T-helper 17 cell (primary cell): ENCODE measurements at regions not wholly inside any gene's neighbourhood (a gene's known extent, or its start where the extent isn't known, plus 50 kb on each side); places are given as distances from the start of the nearest gene placed in this dataset.

ENCODE experiments used
- ATAC-seq: fragments of 150-1000 bp; cut with Tn5 transposase; 2 replicates; pipeline ENCODE4 v1.10.0; 2021; ENCODE audit warnings: mild to moderate bottlenecking, moderate library complexity
- DNase-seq, 3 donors: peaks; one replicate each; pipeline versions ENCODE4 v3.0.0 to v3.0.0-alpha.2; 2020 to 2021
- H3K9me3 ChIP-seq: one replicate; pipeline ENCODE4 v1.7.0; 2013; ENCODE audit warnings: low read length, mild to moderate bottlenecking; ENCODE audit not compliant: control insufficient read depth, poor library complexity, severe bottlenecking
- H3K27ac Mint-ChIP-seq: one replicate; pipeline ENCODE4 v1.8.0; 2022; ENCODE audit warnings: mild to moderate bottlenecking, moderate library complexity, mixed read lengths
- H3K27me3 Mint-ChIP-seq: one replicate; pipeline ENCODE4 v1.8.0; 2022; ENCODE audit warnings: mixed read lengths
- H3K36me3 Mint-ChIP-seq: one replicate; pipeline ENCODE4 v1.8.0; 2022; ENCODE audit warnings: low read depth, mixed read lengths
- H3K4me1 Mint-ChIP-seq: one replicate; pipeline ENCODE4 v1.8.0; 2022; ENCODE audit warnings: mild to moderate bottlenecking, mixed read lengths
- H3K4me3 Mint-ChIP-seq: one replicate; pipeline ENCODE4 v1.8.0; 2022; ENCODE audit warnings: mild to moderate bottlenecking, moderate library complexity, mixed read lengths

GRCh38 chr4:18463987-18464559 lies 442.5 kb upstream of the LCORL start:
- H3K36me3 Mint-ChIP-seq: no peaks in the 10 kb centered on the region
- no peaks in the 10 kb centered on the region for H3K27me3 Mint-ChIP-seq
- H3K4me3 Mint-ChIP-seq: no peak overlapping the region
- no peak for ATAC-seq
- no peaks in the 10 kb centered on the region for H3K4me1 Mint-ChIP-seq
- DNase-seq: no peak
- no peak overlapping the region for H3K27ac Mint-ChIP-seq
- H3K9me3 ChIP-seq: no peaks in the 10 kb centered on the region

GRCh38 chr4:18458465-18458864 lies 436.9 kb upstream of the LCORL start:
- ATAC-seq: no peak
- no peak for DNase-seq
- H3K9me3 ChIP-seq: no peaks in the 10 kb centered on the region
- Mint-ChIP-seq H3K27me3 (no peaks in the 10 kb centered on the region), H3K4me3 (no peak overlapping the region), H3K4me1 (no peaks in the 10 kb centered on the region), H3K36me3 (no peaks in the 10 kb centered on the region), H3K27ac (no peak overlapping the region)

- no peak for ATAC-seq
- Mint-ChIP-seq H3K27me3 (no peaks in the 10 kb centered on the region), H3K4me3 (no peak overlapping the region), H3K36me3 (no peaks in the 10 kb centered on the region), H3K27ac (no peak overlapping the region), H3K4me1 (no peaks in the 10 kb centered on the region)
- no peaks in the 10 kb centered on the region for H3K9me3 ChIP-seq
- no peak for DNase-seq
These were observed 432.8 kb upstream of the LCORL start for GRCh38 chr4:18454349-18454748.

- no peaks in the 10 kb centered on the region for H3K9me3 ChIP-seq
- DNase-seq: no peak
- no peaks in the 10 kb centered on the region for H3K36me3 Mint-ChIP-seq
- no peak for ATAC-seq
- no peak overlapping the region for H3K27ac Mint-ChIP-seq
- H3K4me3 Mint-ChIP-seq: no peak overlapping the region
- no peaks in the 10 kb centered on the region for H3K4me1 Mint-ChIP-seq
- H3K27me3 Mint-ChIP-seq: no peaks in the 10 kb centered on the region
These were observed 423.6 kb upstream of the LCORL start for GRCh38 chr4:18445110-18445509.

GRCh38 chr4:18444206-18444605 lies 422.7 kb upstream of the LCORL start:
- no peaks in the 10 kb centered on the region for H3K9me3 ChIP-seq
- Mint-ChIP-seq H3K27me3 (no peaks in the 10 kb centered on the region), H3K36me3 (no peaks in the 10 kb centered on the region), H3K27ac (no peak overlapping the region), H3K4me3 (no peak overlapping the region), H3K4me1 (no peaks in the 10 kb centered on the region)
- no peak for ATAC-seq
- DNase-seq: no peak

- ATAC-seq (no peak), DNase-seq (no peak)
- H3K27me3 Mint-ChIP-seq: no peaks in the 10 kb centered on the region
- no peaks in the 10 kb centered on the region for H3K9me3 ChIP-seq
- no peaks in the 10 kb centered on the region for H3K36me3 Mint-ChIP-seq
- H3K4me1 Mint-ChIP-seq: no peaks in the 10 kb centered on the region
- no peak overlapping the region for H3K27ac Mint-ChIP-seq
- H3K4me3 Mint-ChIP-seq: no peak overlapping the region
These were observed 421.4 kb upstream of the LCORL start for GRCh38 chr4:18442957-18443356.

- no peaks in the 10 kb centered on the region for H3K9me3 ChIP-seq
- Mint-ChIP-seq H3K27ac (no peak overlapping the region), H3K27me3 (no peaks in the 10 kb centered on the region), H3K36me3 (no peaks in the 10 kb centered on the region), H3K4me1 (no peaks in the 10 kb centered on the region), H3K4me3 (no peak overlapping the region)
- DNase-seq (no peak), ATAC-seq (no peak)
These were observed 420.1 kb upstream of the LCORL start for GRCh38 chr4:18441676-18442075.

- ATAC-seq: no peak
- no peak for DNase-seq
- Mint-ChIP-seq H3K4me3 (no peak overlapping the region), H3K27me3 (no peaks in the 10 kb centered on the region), H3K4me1 (no peaks in the 10 kb centered on the region), H3K27ac (no peak overlapping the region), H3K36me3 (no peaks in the 10 kb centered on the region)
- H3K9me3 ChIP-seq: no peaks in the 10 kb centered on the region
These were observed 419.6 kb upstream of the LCORL start for GRCh38 chr4:18441203-18441590.

GRCh38 chr4:18440527-18441202 lies 419.1 kb upstream of the LCORL start:
- Mint-ChIP-seq H3K36me3 (no peaks in the 10 kb centered on the region), H3K27ac (no peak overlapping the region), H3K4me1 (no peaks in the 10 kb centered on the region), H3K27me3 (no peaks in the 10 kb centered on the region), H3K4me3 (no peak overlapping the region)
- DNase-seq (no peak), ATAC-seq (no peak)
- H3K9me3 ChIP-seq: no peaks in the 10 kb centered on the region

- no peak overlapping the region for H3K27ac Mint-ChIP-seq
- no peaks in the 10 kb centered on the region for H3K36me3 Mint-ChIP-seq
These were observed 417.8 kb upstream of the LCORL start for GRCh38 chr4:18439311-18439710.

GRCh38 chr4:18435781-18436180 lies 414.2 kb upstream of the LCORL start:
- no peak overlapping the region for H3K27ac Mint-ChIP-seq

More at GRCh38 chr4:18439311-18439710, 417.8 kb upstream of the LCORL start:
- Mint-ChIP-seq H3K4me1 (no peaks in the 10 kb centered on the region), H3K27me3 (no peaks in the 10 kb centered on the region), H3K4me3 (no peak overlapping the region)
- H3K9me3 ChIP-seq: no peaks in the 10 kb centered on the region
- no peak for DNase-seq
- no peak for ATAC-seq

GRCh38 chr4:18422685-18423084 lies 401.1 kb upstream of the LCORL start:
- H3K27ac Mint-ChIP-seq: no peak overlapping the region
- no peaks in the 10 kb centered on the region for H3K4me1 Mint-ChIP-seq
- ATAC-seq (no peak), DNase-seq (no peak)
- H3K4me3 Mint-ChIP-seq: no peak overlapping the region
- no peaks in the 10 kb centered on the region for H3K27me3 Mint-ChIP-seq
- H3K9me3 ChIP-seq: no peaks in the 10 kb centered on the region
- no peaks in the 10 kb centered on the region for H3K36me3 Mint-ChIP-seq

More at GRCh38 chr4:18435781-18436180, 414.2 kb upstream of the LCORL start:
- Mint-ChIP-seq H3K36me3 (no peaks in the 10 kb centered on the region), H3K4me1 (no peaks in the 10 kb centered on the region), H3K27me3 (no peaks in the 10 kb centered on the region), H3K4me3 (no peak overlapping the region)
- DNase-seq (no peak), ATAC-seq (no peak)
- H3K9me3 ChIP-seq: no peaks in the 10 kb centered on the region

- no peaks in the 10 kb centered on the region for H3K9me3 ChIP-seq
- DNase-seq (no peak), ATAC-seq (no peak)
- H3K27me3 Mint-ChIP-seq: no peaks in the 10 kb centered on the region
- no peak overlapping the region for H3K4me3 Mint-ChIP-seq
- H3K4me1 Mint-ChIP-seq: no peaks in the 10 kb centered on the region
- H3K27ac Mint-ChIP-seq: no peak overlapping the region
- H3K36me3 Mint-ChIP-seq: no peaks in the 10 kb centered on the region
These were observed 400.0 kb upstream of the LCORL start for GRCh38 chr4:18421519-18421918.

- ATAC-seq (no peak), DNase-seq (no peak)
- Mint-ChIP-seq H3K4me3 (no peak overlapping the region), H3K27ac (no peak overlapping the region), H3K4me1 (no peaks in the 10 kb centered on the region), H3K27me3 (no peaks in the 10 kb centered on the region), H3K36me3 (no peaks in the 10 kb centered on the region)
- H3K9me3 ChIP-seq: no peaks in the 10 kb centered on the region
These were observed 398.2 kb upstream of the LCORL start for GRCh38 chr4:18419780-18420179.
